ENCODE measurements at regions not wholly inside any gene's neighbourhood (a gene's known extent, or its start where the extent isn't known, plus 50 kb on each side); places are given as distances from the start of the nearest gene placed in this dataset.

- Mint-ChIP-seq H3K27me3 (peaks cover 7% of the 10 kb centered on the region), H3K4me1 (ENCODE audit: unreplicated experiment) (no peaks in the 10 kb centered on the region), H3K36me3 (no peaks in the 10 kb centered on the region), H3K9me3 (no peaks in the 10 kb centered on the region), H3K4me3 (no peak overlapping the region), H3K27ac (no peak overlapping the region)
- TF ChIP-seq CTCF (conservative IDR thresholded peaks at IDR 0.05): peak; percentile 26
- DNase-seq (ENCODE audit: extremely low spot score, unreplicated experiment): no peak
Measured at GRCh38 chr10:23525406-23525805, 86.5 kb downstream of the OTUD1 start.

DNA sequence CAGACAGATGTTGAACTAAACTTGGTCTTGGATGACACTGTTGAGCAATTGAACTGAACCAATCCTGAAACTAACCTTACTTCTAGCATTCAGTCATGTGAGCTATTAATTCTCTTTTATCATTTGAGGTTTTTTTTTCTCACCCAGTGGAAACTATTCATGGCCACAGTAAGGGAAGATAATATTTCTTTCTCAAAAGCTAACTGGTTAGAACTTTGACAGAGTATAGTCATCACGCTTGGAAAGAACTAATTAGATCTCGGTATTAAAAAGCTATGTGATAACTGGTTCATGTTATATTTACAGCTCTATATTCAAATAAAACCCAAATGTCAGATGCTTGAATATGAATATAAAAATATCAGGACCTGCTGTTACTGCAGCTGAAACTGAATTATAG lies 89.5 kb downstream of the OTUD1 start:
- TF ChIP-seq CTCF (conservative IDR thresholded peaks at IDR 0.05): no peak
- peaks cover 14% of the 10 kb centered on the region for H3K27me3 Mint-ChIP-seq

DNA sequence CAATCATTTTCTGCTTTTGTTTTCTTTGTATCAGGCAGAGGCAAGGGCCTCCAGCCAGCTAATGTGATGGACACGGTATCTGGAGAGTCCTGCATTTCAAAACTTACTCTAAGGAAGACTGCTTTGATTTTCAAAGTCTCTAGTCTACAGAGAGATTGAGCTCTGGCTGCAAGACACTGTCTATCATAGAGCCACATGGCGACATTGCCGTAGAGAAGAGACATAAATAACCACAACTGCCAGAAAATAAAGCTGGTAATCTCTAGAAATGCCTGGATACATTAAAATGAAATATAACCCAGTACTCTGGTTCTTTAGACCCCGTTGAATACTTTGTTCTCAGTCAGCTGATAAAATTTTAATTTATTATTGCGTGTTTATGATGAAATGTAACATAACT lies 90.8 kb downstream of the OTUD1 start:
- no peak for DNase-seq (ENCODE audit: extremely low spot score, unreplicated experiment)
- TF ChIP-seq CTCF (conservative IDR thresholded peaks at IDR 0.05): no peak
- H3K27ac Mint-ChIP-seq: no peak overlapping the region
- no peaks in the 10 kb centered on the region for H3K9me3 Mint-ChIP-seq
- peaks cover 18% of the 10 kb centered on the region for H3K27me3 Mint-ChIP-seq
- no peak overlapping the region for H3K4me3 Mint-ChIP-seq
- H3K36me3 Mint-ChIP-seq: no peaks in the 10 kb centered on the region
- no peaks in the 10 kb centered on the region for H3K4me1 Mint-ChIP-seq (ENCODE audit: unreplicated experiment)

More for the DNA sequence above, 89.5 kb downstream of the OTUD1 start:
- Mint-ChIP-seq H3K9me3 (no peaks in the 10 kb centered on the region), H3K4me3 (no peak overlapping the region), H3K4me1 (ENCODE audit: unreplicated experiment) (no peaks in the 10 kb centered on the region), H3K36me3 (no peaks in the 10 kb centered on the region), H3K27ac (no peak overlapping the region)
- DNase-seq (ENCODE audit: extremely low spot score, unreplicated experiment): no peak

- Mint-ChIP-seq H3K27me3 (peaks cover 18% of the 10 kb centered on the region), H3K4me3 (no peak overlapping the region)
- TF ChIP-seq CTCF (conservative IDR thresholded peaks at IDR 0.05): peak; percentile 65
Measured at GRCh38 chr10:23530079-23530478, 91.2 kb downstream of the OTUD1 start.

DNA sequence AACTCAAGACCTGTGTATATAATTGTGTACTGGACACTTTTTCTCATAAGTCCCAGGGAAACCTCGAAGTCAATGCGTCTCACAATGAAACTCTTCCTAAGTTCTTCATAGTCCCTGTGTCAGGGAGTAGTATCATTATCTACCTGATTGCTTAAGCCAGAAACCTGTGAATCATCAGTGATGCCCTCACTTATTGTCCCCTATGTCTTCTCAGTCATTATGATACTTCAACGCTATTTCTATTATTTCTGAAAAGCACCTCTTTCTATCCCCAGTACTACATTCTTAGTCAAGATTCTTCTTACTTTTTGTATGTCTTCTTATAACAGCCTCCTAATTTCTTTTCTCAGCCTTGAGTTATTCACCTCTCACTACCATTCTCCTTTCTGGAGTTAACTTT lies 94.3 kb downstream of the OTUD1 start:
- TF ChIP-seq CTCF (conservative IDR thresholded peaks at IDR 0.05): no peak
- Mint-ChIP-seq H3K36me3 (no peaks in the 10 kb centered on the region), H3K27me3 (peaks cover 18% of the 10 kb centered on the region), H3K9me3 (no peaks in the 10 kb centered on the region), H3K27ac (no peak overlapping the region), H3K4me3 (no peak overlapping the region), H3K4me1 (ENCODE audit: unreplicated experiment) (no peaks in the 10 kb centered on the region)
- no peak for DNase-seq (ENCODE audit: extremely low spot score, unreplicated experiment)

More at GRCh38 chr10:23530079-23530478, 91.2 kb downstream of the OTUD1 start:
- DNase-seq (ENCODE audit: extremely low spot score, unreplicated experiment): no peak
- Mint-ChIP-seq H3K9me3 (no peaks in the 10 kb centered on the region), H3K36me3 (no peaks in the 10 kb centered on the region), H3K4me1 (ENCODE audit: unreplicated experiment) (no peaks in the 10 kb centered on the region), H3K27ac (no peak overlapping the region)

DNA sequence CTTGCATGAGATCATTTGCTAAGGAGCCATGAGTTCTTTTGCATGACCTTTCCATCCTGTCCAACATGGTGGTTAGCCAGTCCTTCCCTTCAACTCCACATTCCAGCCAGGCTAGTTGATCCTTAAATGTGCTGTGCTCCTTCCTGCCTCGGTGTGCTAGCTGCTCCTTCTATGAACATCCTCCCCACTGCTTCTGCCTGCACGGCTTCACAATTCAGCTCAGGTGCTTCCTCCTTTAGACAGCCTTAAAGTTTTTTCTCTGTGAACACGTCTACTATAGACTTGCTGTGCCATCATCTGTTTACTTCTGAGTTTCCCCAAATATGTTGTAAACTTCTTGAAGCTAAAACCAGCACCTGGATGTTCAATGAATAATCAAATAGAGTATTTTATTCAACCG lies 95.5 kb downstream of the OTUD1 start:
- Mint-ChIP-seq H3K4me3 (no peak overlapping the region), H3K36me3 (no peaks in the 10 kb centered on the region), H3K27ac (peak overlapping the region; percentile 15), H3K4me1 (ENCODE audit: unreplicated experiment) (no peaks in the 10 kb centered on the region), H3K9me3 (no peaks in the 10 kb centered on the region), H3K27me3 (peaks cover 18% of the 10 kb centered on the region)
- no peak for TF ChIP-seq CTCF (conservative IDR thresholded peaks at IDR 0.05)
- no peak for DNase-seq (ENCODE audit: extremely low spot score, unreplicated experiment)

Measured in type B pancreatic cell (in vitro differentiated cells).